Neural cell (in vitro differentiated cells): ENCODE measurements at regions not wholly inside any gene's neighbourhood (a gene's known extent, or its start where the extent isn't known, plus 50 kb on each side); places are given as distances from the start of the nearest gene placed in this dataset.

ENCODE experiments used
- H2AFZ ChIP-seq: fragments of 200-600, 300-800 bp; sonication (generic), shearing (Covaris generic); 2 replicates; pipeline ENCODE4 v1.6.0; 2014; ENCODE audit warnings: low read depth, mild to moderate bottlenecking, antibody characterized with exemption, low read length, moderate library complexity
- H3F3A ChIP-seq: fragments of 200-600 bp; shearing (Covaris generic); 2 replicates; pipeline ENCODE4 v1.6.1; 2016; ENCODE audit warnings: mild to moderate bottlenecking, moderate library complexity, mixed read lengths, antibody characterized with exemption, low read length; ENCODE audit not compliant: insufficient read depth, poor library complexity, severe bottlenecking
- H3K27ac ChIP-seq: fragments of 200-600, 300-800 bp; sonication (generic), shearing (Covaris generic); 2 replicates; pipeline ENCODE4 v1.5.1; 2014; ENCODE audit warnings: mild to moderate bottlenecking, low read length, moderate library complexity
- H3K27me3 ChIP-seq: fragments of 300-800, 200-600 bp; sonication (generic), shearing (Covaris generic); 2 replicates; pipeline ENCODE4 v1.6.0; 2014; ENCODE audit warnings: mild to moderate bottlenecking, low read depth, low read length, moderate library complexity; ENCODE audit not compliant: insufficient read depth
- H3K36me3 ChIP-seq: fragments of 300-800, 200-600 bp; sonication (generic), shearing (Covaris generic); 2 replicates; pipeline ENCODE4 v1.5.1; 2014; ENCODE audit warnings: mild to moderate bottlenecking, antibody characterized with exemption, low read length, moderate library complexity; ENCODE audit not compliant: insufficient read depth
- H3K4me2 ChIP-seq: fragments of 300-800, 200-600 bp; sonication (generic), shearing (Covaris generic); 2 replicates; pipeline ENCODE4 v1.6.0; 2014; ENCODE audit warnings: mild to moderate bottlenecking, low read length
- H3K4me3 ChIP-seq: fragments of 300-800, 200-600 bp; sonication (generic), shearing (Covaris generic); 2 replicates; pipeline ENCODE4 v1.5.1; 2014; ENCODE audit warnings: mild to moderate bottlenecking, low read length, moderate library complexity
- H3K79me2 ChIP-seq: fragments of 200-600 bp; shearing (Covaris generic); replicated peaks from 2 replicates; pipeline ENCODE4 v1.6.0; 2014; ENCODE audit warnings: mild to moderate bottlenecking, low read length, moderate library complexity; ENCODE audit not compliant: insufficient read depth
- H3K9ac ChIP-seq: fragments of 300-800, 200-600 bp; sonication (generic), shearing (Covaris generic); 2 replicates; pipeline ENCODE4 v1.6.1; 2016; ENCODE audit warnings: mild to moderate bottlenecking, low read length, mixed read lengths
- H3K9me2 ChIP-seq: fragments of 200-600 bp; shearing (Covaris generic); 2 replicates; pipeline ENCODE4 v1.6.1; 2016; ENCODE audit warnings: mild to moderate bottlenecking, low read length, mixed read lengths; ENCODE audit not compliant: insufficient read depth
- H3K9me3 ChIP-seq: fragments of 200-600, 300-800 bp; sonication (generic), shearing (Covaris generic); 2 replicates; pipeline ENCODE4 v1.6.1; 2016; ENCODE audit warnings: mild to moderate bottlenecking, mixed run types, low read length, moderate library complexity, mixed read lengths
- H4K20me1 ChIP-seq: fragments of 200-600 bp; shearing (Covaris generic); 2 replicates; pipeline ENCODE4 v1.6.1; 2016; ENCODE audit warnings: mild to moderate bottlenecking, mixed run types; ENCODE audit not compliant: insufficient read depth
- CTCF ChIP-seq: fragments of 450-650 bp; IDR thresholded peaks from 2 replicates; pipeline ENCODE4 v1.5.1; 2014; ENCODE audit warnings: antibody characterized with exemption, mild to moderate bottlenecking, moderate library complexity; ENCODE audit not compliant: poor library complexity, severe bottlenecking
- EP300 ChIP-seq: fragments of 450-650 bp; conservative IDR thresholded peaks from 2 replicates; pipeline ENCODE4 v1.6.1; 2014; ENCODE audit warnings: antibody characterized with exemption, mild to moderate bottlenecking, moderate library complexity; ENCODE audit not compliant: poor library complexity, severe bottlenecking
- EZH2 ChIP-seq: fragments of 200-600, 300-800 bp; shearing (Covaris generic), sonication (generic); IDR thresholded peaks from 2 replicates; pipeline ENCODE4 v1.6.1; 2014; ENCODE audit warnings: antibody characterized with exemption, low read length, borderline replicate concordance, mild to moderate bottlenecking; ENCODE audit not compliant: insufficient read depth, poor library complexity, severe bottlenecking
- MXI1 ChIP-seq: fragments of 450-650 bp; conservative IDR thresholded peaks from 2 replicates; pipeline ENCODE4 v1.6.1; 2014; ENCODE audit warnings: antibody characterized with exemption, mild to moderate bottlenecking; ENCODE audit not compliant: poor library complexity, severe bottlenecking
- POLR2AphosphoS5 ChIP-seq: IDR thresholded peaks from 2 replicates; pipeline ENCODE4 v1.6.1; 2012
- RAD21 ChIP-seq: fragments of 450-650 bp; conservative IDR thresholded peaks from 2 replicates; pipeline ENCODE4 v1.6.1; 2014; ENCODE audit warnings: antibody characterized with exemption, mild to moderate bottlenecking, moderate library complexity
- REST ChIP-seq: IDR thresholded peaks from 2 replicates; pipeline ENCODE4 v1.6.1; 2012; ENCODE audit warnings: borderline replicate concordance
- SMC3 ChIP-seq: fragments of 450-650 bp; conservative IDR thresholded peaks from 2 replicates; pipeline ENCODE4 v1.6.1; 2014; ENCODE audit warnings: antibody characterized with exemption, mild to moderate bottlenecking, moderate library complexity; ENCODE audit not compliant: poor library complexity
- TAF1 ChIP-seq: IDR thresholded peaks from 2 replicates; pipeline ENCODE4 v1.6.1; 2012; ENCODE audit warnings: low read depth

GRCh38 chr18:38077229-38077628 lies 511.6 kb upstream of the CELF4 start:
- Histone ChIP-seq H3K9me2 (no peaks in the 10 kb centered on the region), H3K79me2 (no peaks in the 10 kb centered on the region), H3K27me3 (no peaks in the 10 kb centered on the region), H2AFZ (no peak overlapping the region), H3K9me3 (no peaks in the 10 kb centered on the region), H3K4me3 (no peak overlapping the region), H3K4me2 (no peak overlapping the region), H4K20me1 (no peaks in the 10 kb centered on the region), H3K27ac (no peak overlapping the region), H3K9ac (no peak overlapping the region), H3F3A (no peaks in the 10 kb centered on the region), H3K36me3 (no peaks in the 10 kb centered on the region)
- TF ChIP-seq CTCF (no peak), POLR2AphosphoS5 (no peak), RAD21 (no peak), TAF1 (no peak), REST (no peak), SMC3 (no peak), EP300 (no peak), EZH2 (no peak), MXI1 (no peak)

- Histone ChIP-seq H3K36me3 (no peaks in the 10 kb centered on the region), H3K9me2 (no peaks in the 10 kb centered on the region), H3K4me3 (no peak overlapping the region), H3K27ac (no peak overlapping the region), H3K9me3 (no peaks in the 10 kb centered on the region), H2AFZ (no peak overlapping the region), H4K20me1 (no peaks in the 10 kb centered on the region), H3K4me2 (no peak overlapping the region), H3K9ac (no peak overlapping the region), H3K27me3 (no peaks in the 10 kb centered on the region), H3F3A (no peaks in the 10 kb centered on the region), H3K79me2 (no peaks in the 10 kb centered on the region)
- TF ChIP-seq EP300 (no peak), POLR2AphosphoS5 (no peak), SMC3 (no peak)
Observed at GRCh38 chr18:38076346-38077070, 510.9 kb upstream of the CELF4 start.
